ENCODE measurements at regions not wholly inside any gene's neighbourhood (a gene's known extent, or its start where the extent isn't known, plus 50 kb on each side); places are given as distances from the start of the nearest gene placed in this dataset.

GRCh38 chr16:7216719-7217118 is 115.9 kb upstream of the RBFOX1 start:
- no peak for TF ChIP-seq CTCF (IDR thresholded peaks at IDR 0.05)
- TF ChIP-seq POLR2A (IDR thresholded peaks at IDR 0.05), result no peak

All from uterus (tissue), 2 donors.